Keratinocyte (primary cell): ENCODE measurements at regions not wholly inside any gene's neighbourhood (a gene's known extent, or its start where the extent isn't known, plus 50 kb on each side); places are given as distances from the start of the nearest gene placed in this dataset.

ENCODE experiments used
- CTCF ChIP-seq, 3 experiments: IDR thresholded peaks in 1 of 3; conservative IDR thresholded peaks in 1 of 3; optimal IDR thresholded peaks in 1 of 3; 2 replicates in 2 of 3; 3 replicates in 1 of 3; pipeline versions ENCODE3 to v1.5.1; 2011; ENCODE audit warnings: low read length in 3 of 3, mild to moderate bottlenecking in 3 of 3, moderate library complexity in 2 of 3, control low read depth in 1 of 3, inconsistent platforms in 1 of 3; ENCODE audit not compliant: insufficient read depth in 2 of 3; ENCODE audit errors: extremely low read depth in 1 of 3
- EZH2 ChIP-seq: IDR thresholded peaks from one replicate; pipeline ENCODE4 v1.6.1; 2012; ENCODE audit warnings: inconsistent platforms, mild to moderate bottlenecking, low read length, moderate library complexity

GRCh38 chr5:10913841-10914240 lies 152.8 kb upstream of the DAP start:
- no peak for TF ChIP-seq CTCF (optimal IDR thresholded peaks at IDR 0.05 in 1 of 3, IDR thresholded peaks at IDR 0.05 in 1 of 3, conservative IDR thresholded peaks at IDR 0.05 in 1 of 3; ENCODE audit: extremely low read depth in 1 of 3, insufficient read depth in 2 of 3, low read length in 3 of 3)
- no peak for TF ChIP-seq EZH2
